Keratinocyte (primary cell): ENCODE measurements at regions not wholly inside any gene's neighbourhood (a gene's known extent, or its start where the extent isn't known, plus 50 kb on each side); places are given as distances from the start of the nearest gene placed in this dataset.

ENCODE experiments used
- DNase-seq: peaks from one replicate; pipeline ENCODE4 v3.0.0-alpha.2; 2011; ENCODE audit warnings: low read depth, missing footprints, low spot score
- FAIRE-seq: peaks from 2 replicates; lab custom pipeline; 2011; peaks lifted over from hg19 to GRCh38; lab: Jason Lieb, UNC
- H2AFZ ChIP-seq: 2 replicates; pipeline ENCODE4 v1.6.0; 2012; ENCODE audit warnings: low read length, control low read depth, inconsistent platforms; ENCODE audit not compliant: control insufficient read depth
- H3K27ac ChIP-seq: 2 replicates; pipeline ENCODE4 v1.5.1; 2011; ENCODE audit warnings: low read length; ENCODE audit not compliant: control insufficient read depth, insufficient read depth
- H3K27me3 ChIP-seq: 3 replicates; pipeline ENCODE4 v1.6.0; 2011; ENCODE audit warnings: low read length; ENCODE audit not compliant: control insufficient read depth, insufficient read depth; ENCODE audit errors: extremely low read depth
- H3K36me3 ChIP-seq, 2 experiments: 2 replicates in 1 of 2; 3 replicates in 1 of 2; pipeline ENCODE4 v1.5.1; 2011; ENCODE audit warnings: low read length in 2 of 2, mild to moderate bottlenecking in 1 of 2; ENCODE audit not compliant: control insufficient read depth in 2 of 2, insufficient read depth in 2 of 2; ENCODE audit errors: extremely low read depth in 1 of 2
- H3K4me1 ChIP-seq: 3 replicates; pipeline ENCODE4 v1.5.1; 2011; ENCODE audit warnings: low read length; ENCODE audit not compliant: control insufficient read depth, insufficient read depth; ENCODE audit errors: extremely low read depth
- H3K4me2 ChIP-seq: 3 replicates; pipeline ENCODE4 v1.6.0; 2011; ENCODE audit warnings: low read depth, low read length; ENCODE audit not compliant: control insufficient read depth, insufficient read depth; ENCODE audit errors: extremely low read depth
- H3K4me3 ChIP-seq, 3 experiments: fragments of 200-600 bp in 1 of 3; sonication (generic) in 1 of 3; 2 replicates in 2 of 3; 3 replicates in 1 of 3; pipeline ENCODE4 v1.5.1; 2011 to 2016; ENCODE audit warnings: low read length in 3 of 3, mild to moderate bottlenecking in 3 of 3, control low read depth in 2 of 3, inconsistent platforms in 1 of 3, low read depth in 1 of 3, mixed read lengths in 1 of 3, mixed run types in 1 of 3, moderate library complexity in 1 of 3; ENCODE audit not compliant: control insufficient read depth in 2 of 3, insufficient read depth in 2 of 3; ENCODE audit errors: extremely low read depth in 1 of 3
- H3K79me2 ChIP-seq: 2 replicates; pipeline ENCODE4 v1.6.0; 2012; ENCODE audit warnings: low read length; ENCODE audit not compliant: control insufficient read depth, insufficient read depth
- H3K9ac ChIP-seq: 3 replicates; pipeline ENCODE4 v1.6.0; 2011; ENCODE audit warnings: low read length; ENCODE audit not compliant: control insufficient read depth, insufficient read depth; ENCODE audit errors: extremely low read depth
- H3K9me1 ChIP-seq: 3 replicates; pipeline ENCODE4 v1.6.0; 2011; ENCODE audit warnings: low read length; ENCODE audit not compliant: control insufficient read depth, insufficient read depth; ENCODE audit errors: extremely low read depth
- H3K9me3 ChIP-seq: 2 replicates; pipeline ENCODE4 v1.5.1; 2012; ENCODE audit warnings: low read depth, low read length; ENCODE audit not compliant: control insufficient read depth
- H4K20me1 ChIP-seq: 3 replicates; pipeline ENCODE4 v1.6.0; 2011; ENCODE audit warnings: low read length; ENCODE audit not compliant: control insufficient read depth, insufficient read depth; ENCODE audit errors: extremely low read depth
- EZH2 ChIP-seq: IDR thresholded peaks from one replicate; pipeline ENCODE4 v1.6.1; 2012; ENCODE audit warnings: inconsistent platforms, mild to moderate bottlenecking, low read length, moderate library complexity
- dilution Hi-C: fragments of 300-500 bp; cut with MboI; formaldehyde crosslinking; loops from one replicate; pipeline ENCODE4 v1.7.0; 2020; ENCODE audit warnings: low sequenced_read_pairs; ENCODE audit not compliant: extremely low pct_ligation_motif_present
- TF ChIP-seq, protein P1 (sequence below), 3 experiments: IDR thresholded peaks in 1 of 3; conservative IDR thresholded peaks in 1 of 3; optimal IDR thresholded peaks in 1 of 3; 2 replicates in 2 of 3; 3 replicates in 1 of 3; pipeline versions ENCODE3 to v1.5.1; 2011; ENCODE audit warnings: low read length in 3 of 3, mild to moderate bottlenecking in 3 of 3, moderate library complexity in 2 of 3, control low read depth in 1 of 3, inconsistent platforms in 1 of 3; ENCODE audit not compliant: insufficient read depth in 2 of 3; ENCODE audit errors: extremely low read depth in 1 of 3

- Histone ChIP-seq H3K4me2 (no peak overlapping the region), H3K36me3 (no peaks in the 10 kb centered on the region), H4K20me1 (no peaks in the 10 kb centered on the region), H3K4me1 (peaks cover 8% of the 10 kb centered on the region), H3K4me3 (no peak overlapping the region), H3K9ac (no peak overlapping the region), H3K9me3 (no peaks in the 10 kb centered on the region), H3K9me1 (no peaks in the 10 kb centered on the region), H2AFZ (no peak overlapping the region), H3K27ac (no peak overlapping the region), H3K79me2 (no peaks in the 10 kb centered on the region), H3K27me3 (no peaks in the 10 kb centered on the region)
- FAIRE-seq = no peak
- dilution Hi-C loops = loop anchor here (25.0 kb wide), 1 partner anchor 177 kb away; no protein-coding TSS in a partner anchor
- no peak for DNase-seq
- TF ChIP-seq, protein P1, sequence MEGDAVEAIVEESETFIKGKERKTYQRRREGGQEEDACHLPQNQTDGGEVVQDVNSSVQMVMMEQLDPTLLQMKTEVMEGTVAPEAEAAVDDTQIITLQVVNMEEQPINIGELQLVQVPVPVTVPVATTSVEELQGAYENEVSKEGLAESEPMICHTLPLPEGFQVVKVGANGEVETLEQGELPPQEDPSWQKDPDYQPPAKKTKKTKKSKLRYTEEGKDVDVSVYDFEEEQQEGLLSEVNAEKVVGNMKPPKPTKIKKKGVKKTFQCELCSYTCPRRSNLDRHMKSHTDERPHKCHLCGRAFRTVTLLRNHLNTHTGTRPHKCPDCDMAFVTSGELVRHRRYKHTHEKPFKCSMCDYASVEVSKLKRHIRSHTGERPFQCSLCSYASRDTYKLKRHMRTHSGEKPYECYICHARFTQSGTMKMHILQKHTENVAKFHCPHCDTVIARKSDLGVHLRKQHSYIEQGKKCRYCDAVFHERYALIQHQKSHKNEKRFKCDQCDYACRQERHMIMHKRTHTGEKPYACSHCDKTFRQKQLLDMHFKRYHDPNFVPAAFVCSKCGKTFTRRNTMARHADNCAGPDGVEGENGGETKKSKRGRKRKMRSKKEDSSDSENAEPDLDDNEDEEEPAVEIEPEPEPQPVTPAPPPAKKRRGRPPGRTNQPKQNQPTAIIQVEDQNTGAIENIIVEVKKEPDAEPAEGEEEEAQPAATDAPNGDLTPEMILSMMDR (optimal IDR thresholded peaks at IDR 0.05 in 1 of 3, IDR thresholded peaks at IDR 0.05 in 1 of 3, conservative IDR thresholded peaks at IDR 0.05 in 1 of 3; ENCODE audit: extremely low read depth in 1 of 3, insufficient read depth in 2 of 3, low read length in 3 of 3) = no peak
- no peak for TF ChIP-seq EZH2
Measured at GRCh38 chr15:38689522-38689921, 124.9 kb upstream of the RASGRP1 start.

DNA sequence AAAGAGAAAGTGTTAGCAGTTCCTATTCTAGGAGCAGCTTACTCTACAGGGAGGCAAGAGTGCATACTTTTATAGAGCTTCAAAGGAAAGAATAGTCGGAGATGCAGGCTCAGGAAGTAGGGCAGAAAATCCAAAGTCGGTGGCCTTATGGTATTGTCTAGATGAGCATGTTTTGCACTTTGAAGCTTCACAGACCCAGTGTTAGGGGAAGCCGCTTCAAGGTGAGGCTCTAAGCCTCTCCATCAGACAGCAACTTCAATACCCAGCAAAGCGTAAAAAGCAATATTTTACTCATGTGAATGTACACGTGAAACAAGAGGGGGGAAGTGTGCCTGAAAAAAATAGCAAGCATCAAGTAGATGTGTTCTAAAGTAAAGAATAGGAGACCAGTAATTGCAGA lies 125.6 kb upstream of the RASGRP1 start:
- Histone ChIP-seq H3K36me3 (no peaks in the 10 kb centered on the region), H3K4me1 (peaks cover 8% of the 10 kb centered on the region), H3K27me3 (no peaks in the 10 kb centered on the region), H3K9me3 (no peaks in the 10 kb centered on the region), H4K20me1 (no peaks in the 10 kb centered on the region), H3K9me1 (no peaks in the 10 kb centered on the region), H2AFZ (no peak overlapping the region), H3K9ac (no peak overlapping the region), H3K27ac (no peak overlapping the region), H3K4me3 (no peak overlapping the region), H3K79me2 (no peaks in the 10 kb centered on the region), H3K4me2 (no peak overlapping the region)
- DNase-seq (no peak), FAIRE-seq (no peak)
- dilution Hi-C loops = loop anchor here (25.0 kb wide), 1 partner anchor 178 kb away; no protein-coding TSS in a partner anchor
- TF ChIP-seq EZH2 = no peak
- TF ChIP-seq, protein P1 (optimal IDR thresholded peaks at IDR 0.05 in 1 of 3, IDR thresholded peaks at IDR 0.05 in 1 of 3, conservative IDR thresholded peaks at IDR 0.05 in 1 of 3; ENCODE audit: extremely low read depth in 1 of 3, insufficient read depth in 2 of 3, low read length in 3 of 3) = no peak
